ENCODE measurements at regions not wholly inside any gene's neighbourhood (a gene's known extent, or its start where the extent isn't known, plus 50 kb on each side); places are given as distances from the start of the nearest gene placed in this dataset.

DNA sequence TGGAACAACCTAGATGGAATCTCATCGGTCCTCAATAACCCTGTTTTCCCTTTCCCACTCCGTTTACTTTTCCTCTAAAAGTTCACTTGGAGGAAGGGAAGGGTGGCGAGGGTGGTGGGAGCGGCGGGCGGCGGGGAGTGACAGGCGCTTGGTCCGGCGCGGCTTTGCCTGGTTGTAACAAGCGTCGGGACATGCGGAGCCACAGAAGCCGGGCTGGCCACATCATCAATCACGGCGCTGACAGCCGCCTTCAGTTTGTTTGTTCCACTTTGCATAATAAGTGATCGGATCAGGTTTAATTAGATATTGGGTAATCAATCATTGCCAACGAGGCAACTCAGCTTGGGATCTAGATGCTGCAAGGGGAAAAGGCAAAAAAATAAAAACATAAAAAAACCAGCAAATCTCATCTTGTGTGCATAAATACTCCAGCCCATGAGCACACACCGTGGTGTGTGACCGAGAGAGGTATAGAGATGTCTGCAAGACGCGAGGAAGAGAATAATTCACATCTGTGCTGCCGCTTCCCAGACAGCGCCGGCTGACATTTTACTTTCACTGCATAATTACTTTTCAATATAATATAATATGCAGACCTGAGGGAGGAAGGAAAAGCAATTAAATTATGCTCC lies 396.2 kb upstream of the IRX4 start:
- DNase-seq (ENCODE audit: low spot score) (no peak), ATAC-seq (no peak)

DNA sequence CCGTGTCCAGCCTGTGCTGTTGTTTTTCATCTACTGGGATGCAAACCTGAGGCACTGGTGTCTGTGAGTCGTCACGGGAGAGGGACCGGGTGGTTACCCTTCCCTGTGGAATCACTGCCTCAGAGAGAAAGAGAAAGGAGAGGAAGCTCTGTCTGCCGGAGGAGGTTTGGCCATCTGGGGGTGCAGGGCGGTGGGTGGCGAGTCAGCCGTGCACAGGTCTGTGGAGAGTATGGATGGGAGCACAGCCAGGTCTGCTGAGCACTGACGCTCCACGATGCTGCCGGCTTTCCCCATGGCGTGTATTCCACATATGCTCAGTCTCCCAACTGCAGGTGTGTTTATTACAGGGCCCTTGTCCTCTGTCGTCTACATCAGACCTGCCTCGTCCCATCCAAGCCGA lies 395.2 kb upstream of the IRX4 start:
- no peak for DNase-seq (ENCODE audit: low spot score)
- no peak for ATAC-seq

DNA sequence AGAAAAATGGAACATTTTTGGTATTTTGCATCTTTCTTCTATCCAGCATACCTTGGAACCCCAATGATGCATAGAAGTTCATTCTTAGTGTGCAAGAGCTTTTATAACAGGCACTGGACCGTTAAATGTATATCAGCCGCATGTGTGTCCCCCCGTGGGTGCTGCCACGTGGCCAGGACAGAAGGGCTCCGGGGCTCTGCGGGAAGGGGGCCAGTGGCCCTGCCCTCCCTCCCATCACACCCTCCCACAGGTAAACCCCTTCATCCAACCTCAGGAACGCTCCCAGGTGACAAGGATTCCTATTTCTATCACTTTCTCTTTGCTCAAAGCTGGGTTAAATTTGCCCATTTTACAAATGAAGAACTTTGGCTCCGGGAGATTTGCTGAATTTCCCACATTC lies 393.4 kb upstream of the IRX4 start:
- no peak for DNase-seq (ENCODE audit: low spot score)
- no peak for ATAC-seq

DNA sequence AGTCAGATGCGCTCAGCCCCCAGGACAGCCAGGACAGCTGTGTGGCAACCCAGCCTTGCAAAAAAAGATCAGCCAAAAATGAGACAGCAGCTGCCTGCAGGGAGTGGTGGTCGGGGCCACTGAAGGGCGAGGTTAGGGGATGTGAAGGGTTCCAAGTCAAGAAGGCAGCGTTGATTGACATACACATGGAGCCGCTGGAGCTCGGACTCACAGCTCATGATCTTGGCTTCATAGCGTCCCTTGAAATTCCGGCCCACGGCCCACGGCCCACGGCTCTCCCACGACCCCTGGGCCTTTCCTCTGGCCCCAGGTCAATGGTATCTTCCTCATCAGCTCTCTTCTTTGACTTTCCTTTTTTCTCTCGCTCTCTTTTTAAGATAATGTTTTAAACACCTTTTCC lies 390.0 kb upstream of the IRX4 start:
- no peak for ATAC-seq
- no peak for DNase-seq (ENCODE audit: low spot score)

- DNase-seq (ENCODE audit: low spot score), result no peak
- ATAC-seq, result no peak
Observed at GRCh38 chr5:2272039-2272438, 389.3 kb upstream of the IRX4 start.

- DNase-seq (ENCODE audit: low spot score), result no peak
Observed at GRCh38 chr5:2271316-2271715, 388.6 kb upstream of the IRX4 start.

GRCh38 chr5:2270467-2270866 lies 387.7 kb upstream of the IRX4 start:
- DNase-seq (ENCODE audit: low spot score) (no peak), ATAC-seq (no peak)

More at GRCh38 chr5:2271316-2271715, 388.6 kb upstream of the IRX4 start:
- ATAC-seq, result no peak

DNA sequence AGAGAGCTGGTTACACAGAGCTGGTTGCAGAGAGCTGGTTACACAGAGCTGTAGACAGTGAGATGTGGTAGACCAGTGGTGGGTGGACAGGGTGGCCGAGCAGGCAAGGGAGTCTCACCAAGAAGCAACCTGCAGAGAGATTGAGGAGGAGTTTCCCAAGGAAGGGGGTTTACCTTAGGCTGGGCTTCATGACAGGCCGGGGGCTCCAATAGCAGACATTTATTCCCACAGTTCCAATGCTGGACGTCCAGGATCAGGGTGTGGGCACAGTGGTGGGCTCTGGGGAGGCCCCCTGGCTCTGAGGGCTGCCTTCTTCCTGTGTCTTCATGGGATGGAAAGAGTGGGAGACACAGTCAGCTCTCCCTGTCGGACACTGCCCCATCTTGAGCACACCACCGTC lies 386.9 kb upstream of the IRX4 start:
- ATAC-seq (no peak), DNase-seq (ENCODE audit: low spot score) (no peak)

- DNase-seq (ENCODE audit: low spot score), result no peak
- no peak for ATAC-seq
Observed at GRCh38 chr5:2267991-2268390, 385.3 kb upstream of the IRX4 start.

GRCh38 chr5:2266641-2267240 lies 384.0 kb upstream of the IRX4 start:
- no peak for DNase-seq (ENCODE audit: low spot score)
- no peak for ATAC-seq

GRCh38 chr5:2265341-2265740 lies 382.6 kb upstream of the IRX4 start:
- ATAC-seq, result no peak
- DNase-seq (ENCODE audit: low spot score), result no peak

DNA sequence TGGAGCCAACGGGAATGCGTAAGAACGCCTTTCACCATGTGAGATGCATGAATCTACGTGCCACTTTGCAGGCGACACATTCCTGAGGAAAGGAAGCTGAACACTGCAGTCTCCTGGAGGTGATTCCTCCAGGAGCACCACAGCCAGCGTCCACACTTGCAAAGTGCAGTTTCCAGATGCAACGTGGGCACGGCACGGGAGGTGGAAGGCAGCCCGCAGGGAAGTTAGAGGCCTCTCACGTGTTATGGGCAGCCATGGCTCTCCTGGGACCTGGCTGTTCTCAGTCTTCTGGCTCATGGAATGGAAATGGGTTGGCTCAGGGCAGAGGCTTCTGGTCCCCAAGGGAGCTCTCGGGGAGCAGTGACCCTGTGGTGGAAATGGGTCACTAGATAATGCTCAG lies 381.0 kb upstream of the IRX4 start:
- ATAC-seq, result no peak

DNA sequence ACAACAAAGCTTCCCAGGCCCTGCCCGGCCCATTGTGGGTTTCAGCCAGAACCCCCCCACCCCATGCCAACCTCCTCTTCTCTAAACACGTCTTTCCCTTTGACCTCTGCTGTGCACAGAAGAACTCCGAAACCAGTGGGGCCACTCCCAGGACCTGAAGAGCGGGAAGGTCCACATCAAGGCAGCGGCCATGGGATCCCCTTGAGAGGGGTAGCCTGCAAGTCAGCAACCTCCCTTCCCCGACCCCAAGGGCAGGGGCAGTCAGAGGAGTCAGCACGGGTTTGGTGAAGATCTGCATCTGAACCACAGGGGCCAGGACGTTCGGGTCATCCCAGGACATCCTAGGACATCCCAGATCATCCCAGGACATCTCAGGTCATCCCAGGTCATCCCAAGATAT lies 379.9 kb upstream of the IRX4 start:
- ATAC-seq, result no peak
- no peak for DNase-seq (ENCODE audit: low spot score)

More for the DNA sequence above, 381.0 kb upstream of the IRX4 start:
- no peak for DNase-seq (ENCODE audit: low spot score)

DNA sequence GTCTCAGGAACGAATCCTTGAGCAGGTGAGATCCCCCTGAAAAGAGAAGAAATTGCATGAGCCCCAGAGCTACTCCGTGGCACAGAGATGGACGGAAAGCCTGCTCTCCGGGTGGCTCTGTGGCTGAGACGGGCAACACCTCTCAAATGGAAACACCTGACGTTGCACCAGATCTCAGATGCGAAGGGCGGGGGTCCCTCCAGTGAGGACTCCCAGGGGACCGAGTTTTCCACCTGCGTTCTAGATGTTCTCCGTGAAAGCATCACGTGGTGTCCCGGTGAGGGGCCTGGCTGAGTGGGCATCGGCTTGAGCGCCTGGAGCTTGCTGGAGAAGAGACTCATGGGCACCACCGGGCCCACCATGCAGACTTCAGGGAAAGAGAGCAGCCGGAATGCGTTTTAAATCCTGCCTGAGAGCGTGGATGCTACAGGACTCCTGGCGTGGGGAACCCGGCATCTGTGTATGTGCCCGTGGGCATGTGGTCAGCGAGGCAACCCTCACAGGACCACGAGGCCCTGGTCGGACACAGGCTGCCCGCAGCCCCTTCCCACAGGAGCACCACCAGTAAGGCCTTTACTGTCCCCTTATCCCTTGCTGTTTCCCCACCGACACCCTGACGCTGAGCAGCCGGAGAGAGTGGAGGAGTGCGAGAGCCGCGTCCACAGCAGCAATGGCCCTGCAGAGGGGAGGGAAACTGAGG lies 378.4 kb upstream of the IRX4 start:
- ATAC-seq (no peak), DNase-seq (ENCODE audit: low spot score) (no peak)

- ATAC-seq, result no peak
- no peak for DNase-seq (ENCODE audit: low spot score)
Observed at GRCh38 chr5:2260211-2261003, 377.7 kb upstream of the IRX4 start.

- DNase-seq (ENCODE audit: low spot score) (no peak), ATAC-seq (no peak)
Observed at GRCh38 chr5:2259494-2260107, 376.9 kb upstream of the IRX4 start.

DNA sequence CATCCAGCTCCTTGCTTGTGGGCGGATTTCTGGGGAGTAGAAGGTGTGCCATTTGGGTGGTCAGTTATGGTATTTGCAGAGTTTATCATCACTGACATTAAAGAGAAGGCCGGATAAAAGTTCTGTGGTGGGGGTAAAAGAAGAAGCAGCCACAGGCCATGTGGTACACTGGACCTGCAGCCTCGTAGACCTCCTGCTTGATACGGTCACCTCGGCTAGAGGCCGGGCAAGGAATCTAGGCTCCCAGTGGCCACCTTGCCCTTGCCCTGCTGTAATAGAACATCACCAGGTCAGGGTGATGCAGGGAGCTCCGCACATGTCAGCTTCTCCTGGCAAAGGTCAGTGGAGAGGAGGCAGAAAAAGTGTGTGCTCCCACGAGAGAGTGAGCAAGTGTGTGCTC lies 376.1 kb upstream of the IRX4 start:
- no peak for ATAC-seq
- DNase-seq (ENCODE audit: low spot score), result no peak

- DNase-seq (ENCODE audit: low spot score) (no peak), ATAC-seq (no peak)
Observed at GRCh38 chr5:2257326-2258244, 374.9 kb upstream of the IRX4 start.

DNA sequence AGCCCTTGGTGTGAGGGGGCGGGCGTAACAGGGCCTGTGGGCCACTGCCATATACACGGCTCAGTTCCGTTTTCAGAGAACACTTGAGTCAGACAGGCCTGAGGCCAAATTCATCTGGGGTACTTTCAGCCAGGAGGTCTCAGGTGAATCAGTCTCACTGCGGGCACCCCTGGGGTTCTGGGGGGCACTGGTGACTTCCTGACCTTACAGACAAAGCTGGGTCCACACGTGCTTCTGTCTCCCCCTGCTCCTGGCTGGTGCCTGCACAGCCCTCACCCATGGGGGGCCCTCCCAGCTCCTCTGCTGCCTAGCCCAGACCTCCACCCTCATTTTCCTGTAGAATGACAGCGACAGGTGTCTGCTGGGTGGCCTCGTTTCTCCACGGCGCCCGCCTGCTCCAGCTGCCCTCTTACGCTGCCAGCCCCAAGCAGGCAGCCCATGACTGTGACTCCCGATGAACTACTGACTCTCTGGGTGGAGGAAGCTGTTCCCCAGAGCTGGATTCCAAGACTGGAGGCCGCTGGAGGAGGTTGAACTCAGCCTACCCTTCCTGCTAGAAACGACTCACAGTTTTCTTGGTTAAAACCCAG lies 374.1 kb upstream of the IRX4 start:
- no peak for ATAC-seq
- DNase-seq (ENCODE audit: low spot score), result no peak
